Neural crest cell (in vitro differentiated cells): ENCODE measurements at regions not wholly inside any gene's neighbourhood (a gene's known extent, or its start where the extent isn't known, plus 50 kb on each side); places are given as distances from the start of the nearest gene placed in this dataset.

ENCODE experiments used
- DNase-seq: peaks from one replicate; pipeline ENCODE4 v3.0.0; 2021; ENCODE audit warnings: low read depth, mixed read lengths, low spot score
- H3K27ac Mint-ChIP-seq: one replicate; pipeline ENCODE4 v1.8.0; 2021; ENCODE audit warnings: mild to moderate bottlenecking, mixed read lengths; ENCODE audit not compliant: unreplicated experiment
- H3K27me3 Mint-ChIP-seq: 2 replicates; pipeline ENCODE4 v1.8.0; 2021; ENCODE audit warnings: low read depth, mild to moderate bottlenecking, mixed read lengths
- H3K36me3 Mint-ChIP-seq: 2 replicates; pipeline ENCODE4 v1.8.0; 2021; ENCODE audit warnings: low read depth, mild to moderate bottlenecking, mixed read lengths
- H3K4me1 Mint-ChIP-seq: 2 replicates; pipeline ENCODE4 v1.8.0; 2021; ENCODE audit warnings: mixed read lengths
- H3K4me3 Mint-ChIP-seq: one replicate; pipeline ENCODE4 v1.8.0; 2021; ENCODE audit warnings: mild to moderate bottlenecking, mixed read lengths
- H3K9me3 Mint-ChIP-seq: 2 replicates; pipeline ENCODE4 v1.8.0; 2021; ENCODE audit warnings: mixed read lengths
- CTCF ChIP-seq: fragments of 200-600 bp; sonication (generic); conservative IDR thresholded peaks from 2 replicates; pipeline ENCODE4 v1.5.0; 2021; ENCODE audit warnings: antibody characterized with exemption, mild to moderate bottlenecking

GRCh38 chr2:47249931-47250330 is 73.6 kb upstream of the CALM2 start:
- H3K36me3 Mint-ChIP-seq, result no peaks in the 10 kb centered on the region
- no peak for DNase-seq
- no peaks in the 10 kb centered on the region for H3K9me3 Mint-ChIP-seq
- no peak for TF ChIP-seq CTCF
- H3K4me1 Mint-ChIP-seq, result peaks cover 4% of the 10 kb centered on the region
- H3K4me3 Mint-ChIP-seq, result no peak overlapping the region
- no peak overlapping the region for H3K27ac Mint-ChIP-seq
- H3K27me3 Mint-ChIP-seq, result no peaks in the 10 kb centered on the region

- Mint-ChIP-seq H3K27me3 (no peaks in the 10 kb centered on the region), H3K36me3 (no peaks in the 10 kb centered on the region), H3K4me1 (peaks cover 4% of the 10 kb centered on the region), H3K9me3 (no peaks in the 10 kb centered on the region), H3K27ac (no peak overlapping the region), H3K4me3 (no peak overlapping the region)
- DNase-seq, result no peak
- no peak for TF ChIP-seq CTCF
These were observed 73.0 kb upstream of the CALM2 start for GRCh38 chr2:47249157-47249900.

- H3K36me3 Mint-ChIP-seq, result no peaks in the 10 kb centered on the region
- no peak overlapping the region for H3K27ac Mint-ChIP-seq
These were observed 67.4 kb upstream of the CALM2 start for GRCh38 chr2:47243596-47244323.

GRCh38 chr2:47241715-47242114 is 65.4 kb upstream of the CALM2 start:
- no peaks in the 10 kb centered on the region for H3K36me3 Mint-ChIP-seq

More at GRCh38 chr2:47243596-47244323, 67.4 kb upstream of the CALM2 start:
- no peak for TF ChIP-seq CTCF
- DNase-seq, result no peak
- Mint-ChIP-seq H3K4me3 (no peak overlapping the region), H3K9me3 (no peaks in the 10 kb centered on the region), H3K27me3 (no peaks in the 10 kb centered on the region), H3K4me1 (peaks cover 12% of the 10 kb centered on the region)

More at GRCh38 chr2:47241715-47242114, 65.4 kb upstream of the CALM2 start:
- Mint-ChIP-seq H3K27ac (no peak overlapping the region), H3K4me3 (no peak overlapping the region), H3K4me1 (peaks cover 33% of the 10 kb centered on the region), H3K9me3 (no peaks in the 10 kb centered on the region), H3K27me3 (no peaks in the 10 kb centered on the region)
- DNase-seq, result no peak
- TF ChIP-seq CTCF, result no peak
